ENCODE measurements at regions not wholly inside any gene's neighbourhood (a gene's known extent, or its start where the extent isn't known, plus 50 kb on each side); places are given as distances from the start of the nearest gene placed in this dataset.

DNA sequence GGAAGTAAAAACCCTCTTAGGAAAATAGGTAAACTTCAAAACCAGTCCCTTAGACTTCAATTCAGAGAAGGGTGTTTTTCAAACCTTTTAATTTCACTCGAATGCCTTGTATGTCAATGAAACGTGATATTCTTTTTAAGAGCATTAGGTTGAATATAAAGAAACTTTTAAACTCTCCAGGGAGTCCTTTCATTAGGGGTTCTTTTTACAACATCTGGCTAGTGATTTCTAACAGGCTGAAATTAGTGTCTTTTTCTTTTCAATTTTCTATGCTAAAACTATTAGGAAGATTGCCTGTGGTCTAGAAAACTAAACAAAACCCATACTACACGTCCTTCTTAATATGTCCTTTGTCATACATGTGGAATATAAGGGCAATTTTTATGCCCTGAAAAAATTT is 569.7 kb upstream of the CITED2 start:
- no peak for TF ChIP-seq POLR2A (IDR thresholded peaks at IDR 0.05)
- TF ChIP-seq, protein P1, sequence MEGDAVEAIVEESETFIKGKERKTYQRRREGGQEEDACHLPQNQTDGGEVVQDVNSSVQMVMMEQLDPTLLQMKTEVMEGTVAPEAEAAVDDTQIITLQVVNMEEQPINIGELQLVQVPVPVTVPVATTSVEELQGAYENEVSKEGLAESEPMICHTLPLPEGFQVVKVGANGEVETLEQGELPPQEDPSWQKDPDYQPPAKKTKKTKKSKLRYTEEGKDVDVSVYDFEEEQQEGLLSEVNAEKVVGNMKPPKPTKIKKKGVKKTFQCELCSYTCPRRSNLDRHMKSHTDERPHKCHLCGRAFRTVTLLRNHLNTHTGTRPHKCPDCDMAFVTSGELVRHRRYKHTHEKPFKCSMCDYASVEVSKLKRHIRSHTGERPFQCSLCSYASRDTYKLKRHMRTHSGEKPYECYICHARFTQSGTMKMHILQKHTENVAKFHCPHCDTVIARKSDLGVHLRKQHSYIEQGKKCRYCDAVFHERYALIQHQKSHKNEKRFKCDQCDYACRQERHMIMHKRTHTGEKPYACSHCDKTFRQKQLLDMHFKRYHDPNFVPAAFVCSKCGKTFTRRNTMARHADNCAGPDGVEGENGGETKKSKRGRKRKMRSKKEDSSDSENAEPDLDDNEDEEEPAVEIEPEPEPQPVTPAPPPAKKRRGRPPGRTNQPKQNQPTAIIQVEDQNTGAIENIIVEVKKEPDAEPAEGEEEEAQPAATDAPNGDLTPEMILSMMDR (IDR thresholded peaks at IDR 0.05): no peak
